Chondrocyte (in vitro differentiated cells): ENCODE measurements at regions not wholly inside any gene's neighbourhood (a gene's known extent, or its start where the extent isn't known, plus 50 kb on each side); places are given as distances from the start of the nearest gene placed in this dataset.

Experiments
- DNase-seq: peaks from one replicate; pipeline ENCODE4 v3.0.0; 2021; ENCODE audit warnings: mixed read lengths, low spot score
- H3K27ac Mint-ChIP-seq: one replicate; pipeline ENCODE4 v1.8.0; 2021; ENCODE audit warnings: mild to moderate bottlenecking, moderate library complexity, mixed read lengths; ENCODE audit not compliant: unreplicated experiment
- H3K27me3 Mint-ChIP-seq: 2 replicates; pipeline ENCODE4 v1.8.0; 2021; ENCODE audit warnings: low read depth, mixed read lengths
- H3K36me3 Mint-ChIP-seq: 2 replicates; pipeline ENCODE4 v1.8.0; 2021; ENCODE audit warnings: low read depth, mixed read lengths
- H3K4me1 Mint-ChIP-seq: 2 replicates; pipeline ENCODE4 v1.8.0; 2021; ENCODE audit warnings: low read depth, mild to moderate bottlenecking, mixed read lengths
- H3K4me3 Mint-ChIP-seq: one replicate; pipeline ENCODE4 v1.8.0; 2021; ENCODE audit warnings: mild to moderate bottlenecking, moderate library complexity, mixed read lengths; ENCODE audit not compliant: unreplicated experiment
- H3K9me3 Mint-ChIP-seq: 2 replicates; pipeline ENCODE4 v1.8.0; 2021; ENCODE audit warnings: low read depth, mixed read lengths
- CTCF ChIP-seq: fragments of 200-600 bp; sonication (generic); IDR thresholded peaks from 2 replicates; pipeline ENCODE4 v1.5.0; 2021; ENCODE audit warnings: antibody characterized with exemption, mild to moderate bottlenecking, moderate library complexity

DNA sequence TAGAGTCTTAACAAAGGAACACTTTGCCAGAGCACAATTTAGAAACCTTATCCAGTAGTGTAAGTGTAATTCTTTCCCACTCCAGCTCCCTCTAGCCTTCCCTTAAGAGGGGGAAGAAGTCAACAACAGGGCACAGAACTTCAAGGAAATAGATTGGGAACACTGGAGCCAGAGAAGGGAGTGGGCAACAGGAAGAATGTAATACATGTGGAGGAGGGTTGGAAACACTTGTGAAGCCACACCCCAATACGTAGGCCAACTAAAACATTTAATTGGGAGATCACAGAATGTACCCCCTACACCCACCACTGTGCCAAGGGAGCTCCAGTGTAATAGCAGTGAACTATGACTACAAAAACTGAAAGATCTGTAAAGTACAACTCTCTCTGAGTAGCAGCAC, 735.7 kb upstream of the HS3ST5 start:
- peaks cover 5% of the 10 kb centered on the region for H3K9me3 Mint-ChIP-seq

GRCh38 chr6:115071962-115072361, 729.1 kb upstream of the HS3ST5 start:
- Mint-ChIP-seq H3K4me1 (peaks cover 6% of the 10 kb centered on the region), H3K36me3 (peaks cover 2% of the 10 kb centered on the region), H3K27me3 (no peaks in the 10 kb centered on the region), H3K27ac (no peak overlapping the region), H3K9me3 (peaks cover 5% of the 10 kb centered on the region), H3K4me3 (no peak overlapping the region)
- DNase-seq, result no peak
- no peak for TF ChIP-seq CTCF

More for the DNA sequence above, 735.7 kb upstream of the HS3ST5 start:
- Mint-ChIP-seq H3K27ac (no peak overlapping the region), H3K4me3 (no peak overlapping the region), H3K36me3 (peaks cover 2% of the 10 kb centered on the region), H3K27me3 (no peaks in the 10 kb centered on the region), H3K4me1 (peaks cover 11% of the 10 kb centered on the region)
- no peak for DNase-seq
- TF ChIP-seq CTCF, result no peak

GRCh38 chr6:115067690-115068447, 725.0 kb upstream of the HS3ST5 start:
- no peak for DNase-seq
- Mint-ChIP-seq H3K27ac (no peak overlapping the region), H3K4me1 (no peaks in the 10 kb centered on the region), H3K27me3 (peaks cover 1% of the 10 kb centered on the region), H3K36me3 (peaks cover 2% of the 10 kb centered on the region), H3K4me3 (no peak overlapping the region), H3K9me3 (peaks cover 5% of the 10 kb centered on the region)
- TF ChIP-seq CTCF, result no peak

GRCh38 chr6:115064680-115065079, 721.9 kb upstream of the HS3ST5 start:
- Mint-ChIP-seq H3K36me3 (no peaks in the 10 kb centered on the region), H3K4me1 (no peaks in the 10 kb centered on the region), H3K27me3 (peaks cover 1% of the 10 kb centered on the region), H3K27ac (no peak overlapping the region), H3K4me3 (no peak overlapping the region), H3K9me3 (no peaks in the 10 kb centered on the region)
- DNase-seq, result no peak
- TF ChIP-seq CTCF, result no peak

DNA sequence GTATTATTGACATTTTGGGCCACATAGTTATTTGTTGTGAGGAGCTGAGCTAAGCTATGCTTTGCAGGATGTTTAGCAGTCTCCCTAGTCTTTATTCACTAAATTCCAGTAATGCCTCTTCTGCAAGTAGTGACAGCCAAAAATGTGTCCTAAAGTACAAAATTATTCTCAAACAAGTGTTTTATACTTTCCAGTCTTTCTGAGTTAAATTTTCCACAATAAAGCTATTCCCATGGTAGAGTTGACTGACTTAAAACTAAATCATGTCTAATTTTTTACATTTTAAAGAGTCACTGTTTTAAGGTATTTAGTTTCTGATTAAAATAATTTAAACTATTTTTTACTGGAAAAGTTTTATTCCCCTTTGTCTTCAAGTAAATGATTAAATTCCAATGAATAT, 717.8 kb upstream of the HS3ST5 start:
- H3K4me1 Mint-ChIP-seq, result no peaks in the 10 kb centered on the region
- H3K27ac Mint-ChIP-seq, result no peak overlapping the region
- no peak overlapping the region for H3K4me3 Mint-ChIP-seq
- H3K27me3 Mint-ChIP-seq, result peaks cover 4% of the 10 kb centered on the region
- no peak for DNase-seq
- TF ChIP-seq CTCF, result no peak
- H3K9me3 Mint-ChIP-seq, result peaks cover 2% of the 10 kb centered on the region
- H3K36me3 Mint-ChIP-seq, result no peaks in the 10 kb centered on the region
